Esophagus squamous epithelium (tissue), 4 donors: ENCODE measurements at regions not wholly inside any gene's neighbourhood (a gene's known extent, or its start where the extent isn't known, plus 50 kb on each side); places are given as distances from the start of the nearest gene placed in this dataset.

ENCODE experiments used
- CTCF ChIP-seq, 6 experiments: fragments of 450-650 bp in 4 of 6; fragments of 200-600 bp in 2 of 6; sonication (generic) in 2 of 6; IDR thresholded peaks; one replicate each; pipeline ENCODE4 v1.5.1; 2016 to 2019; ENCODE audit warnings: antibody characterized with exemption in 6 of 6, mild to moderate bottlenecking in 4 of 6, moderate library complexity in 4 of 6
- POLR2A ChIP-seq, 4 donors: fragments of 450-650 bp; IDR thresholded peaks; one replicate each; pipeline ENCODE4 v1.6.1; 2017; ENCODE audit warnings: antibody characterized with exemption in 4 of 4, mild to moderate bottlenecking in 4 of 4, moderate library complexity in 3 of 4

- TF ChIP-seq CTCF (IDR thresholded peaks at IDR 0.05) (no peak), POLR2A (IDR thresholded peaks at IDR 0.05) (no peak)
These were observed 85.8 kb upstream of the NECTIN1 start for GRCh38 chr11:119814766-119815165.
